H1 (cell line): ENCODE measurements at regions not wholly inside any gene's neighbourhood (a gene's known extent, or its start where the extent isn't known, plus 50 kb on each side); places are given as distances from the start of the nearest gene placed in this dataset.

Experiments used
- CTCF ChIA-PET: fragments of 300-600 bp; sonication (Branson Sonifier 250); formaldehyde crosslinking; loops from one replicate; lab custom pipeline; 2021; ENCODE audit not compliant: partially characterized antibody; lab: Charles Lee
- POLR2A ChIA-PET: fragments of 300-600 bp; sonication (Branson Sonifier 250); formaldehyde crosslinking; loops from one replicate; lab custom pipeline; 2021; ENCODE audit warnings: inconsistent platforms; ENCODE audit not compliant: partially characterized antibody; lab: Charles Lee
- DNase-seq, 2 experiments: peaks; one replicate each; pipeline versions ENCODE4 v3.0.0 to v3.0.0-alpha.2; 2010 to 2022; ENCODE audit warnings: low spot score in 2 of 2, low read depth in 1 of 2, mixed read lengths in 1 of 2
- FAIRE-seq: peaks from 2 replicates; lab custom pipeline; 2011; peaks lifted over from hg19 to GRCh38; lab: Jason Lieb, UNC
- H2AFZ ChIP-seq: 2 replicates; pipeline ENCODE4 v1.8.1; 2012; ENCODE audit warnings: low read length, inconsistent platforms
- H2AK5ac ChIP-seq: 2 replicates; pipeline ENCODE4 v1.6.1; 2013; ENCODE audit warnings: low read depth, low read length
- H2BK120ac ChIP-seq: replicated peaks from 2 replicates; pipeline ENCODE3; 2013; ENCODE audit warnings: low read depth, low read length, inconsistent platforms
- H2BK12ac ChIP-seq: 2 replicates; pipeline ENCODE4 v1.6.1; 2013; ENCODE audit warnings: low read depth, low read length
- H2BK15ac ChIP-seq: 2 replicates; pipeline ENCODE4 v1.6.1; 2013; ENCODE audit warnings: low read length
- H2BK20ac ChIP-seq: 2 replicates; pipeline ENCODE4 v1.6.1; 2013; ENCODE audit warnings: low read length
- H2BK5ac ChIP-seq: 2 replicates; pipeline ENCODE4 v1.6.1; 2013; ENCODE audit warnings: low read depth, low read length
- H3K14ac ChIP-seq: 2 replicates; pipeline ENCODE4 v1.6.1; 2013; ENCODE audit warnings: inconsistent platforms; ENCODE audit not compliant: insufficient read length
- H3K18ac ChIP-seq: 2 replicates; pipeline ENCODE4 v1.6.1; 2013; ENCODE audit warnings: low read length; ENCODE audit errors: extremely low read depth
- H3K23ac ChIP-seq: 2 replicates; pipeline ENCODE4 v1.6.1; 2013; ENCODE audit warnings: inconsistent platforms; ENCODE audit not compliant: insufficient read length
- H3K23me2 ChIP-seq: 2 replicates; pipeline ENCODE4 v1.6.1; 2013; ENCODE audit warnings: low read depth, low read length
- H3K27ac ChIP-seq: 2 replicates; pipeline ENCODE4 v1.6.1; 2011; ENCODE audit warnings: low read depth, low read length, inconsistent platforms
- H3K27me3 ChIP-seq, 4 experiments: replicated peaks in 1 of 4; 1 replicate in 1 of 4; 2 replicates in 3 of 4; pipeline versions ENCODE4 v1.6.1 to v1.8.1; 2011 to 2013; ENCODE audit warnings: low read length in 3 of 4, mild to moderate bottlenecking in 3 of 4, inconsistent platforms in 2 of 4, mixed read lengths in 2 of 4, moderate library complexity in 1 of 4; ENCODE audit not compliant: control insufficient read depth in 3 of 4, insufficient read depth in 3 of 4; ENCODE audit errors: extremely low read depth in 1 of 4
- H3K36me3 ChIP-seq, 4 experiments: 2 replicates each; pipeline versions ENCODE4 v1.6.1 to v1.8.1; 2011 to 2013; ENCODE audit warnings: mild to moderate bottlenecking in 4 of 4, low read length in 3 of 4, moderate library complexity in 2 of 4, control low read depth in 1 of 4, inconsistent platforms in 1 of 4; ENCODE audit not compliant: insufficient read depth in 4 of 4, control insufficient read depth in 2 of 4
- H3K4ac ChIP-seq: replicated peaks from 2 replicates; pipeline ENCODE3; 2013; ENCODE audit warnings: low read length, low read depth, mixed read lengths, inconsistent platforms; ENCODE audit not compliant: insufficient read length
- H3K4me1 ChIP-seq, 4 experiments: replicated peaks in 1 of 4; 1 replicate in 1 of 4; 2 replicates in 3 of 4; pipeline versions ENCODE4 v1.6.1 to v1.8.1; 2011 to 2013; ENCODE audit warnings: low read length in 3 of 4, inconsistent platforms in 2 of 4, mixed read lengths in 1 of 4; ENCODE audit not compliant: insufficient read depth in 4 of 4, control insufficient read depth in 3 of 4
- H3K4me2 ChIP-seq, 2 experiments: 2 replicates each; pipeline versions ENCODE4 v1.6.1 to v1.8.1; 2011 to 2013; ENCODE audit warnings: low read depth in 2 of 2, low read length in 2 of 2, control low read depth in 1 of 2, inconsistent platforms in 1 of 2, mild to moderate bottlenecking in 1 of 2; ENCODE audit not compliant: insufficient read depth in 1 of 2
- H3K4me3 ChIP-seq, 4 experiments: fragments of 200-600, 300-600 bp in 1 of 4; sonication (generic), shearing (Covaris generic), sonication (Bioruptor Twin) in 1 of 4; 2 replicates each; pipeline versions ENCODE4 v1.5.1 to v1.8.1; 2011 to 2016; ENCODE audit warnings: low read length in 4 of 4, low read depth in 3 of 4, control low read depth in 2 of 4, inconsistent platforms in 2 of 4, mild to moderate bottlenecking in 2 of 4, mixed read lengths in 1 of 4, moderate library complexity in 1 of 4; ENCODE audit not compliant: insufficient read depth in 2 of 4; ENCODE audit errors: extremely low read depth in 1 of 4
- H3K56ac ChIP-seq: replicated peaks from 2 replicates; pipeline ENCODE3; 2013; ENCODE audit warnings: low read depth, mild to moderate bottlenecking, mixed read lengths, low read length, inconsistent platforms; ENCODE audit not compliant: insufficient read length
- H3K79me1 ChIP-seq: 2 replicates; pipeline ENCODE4 v1.6.1; 2013; ENCODE audit warnings: low read depth, low read length, control low read depth
- H3K79me2 ChIP-seq, 2 experiments: 2 replicates each; pipeline versions ENCODE4 v1.6.1 to v1.8.1; 2012 to 2013; ENCODE audit warnings: low read length in 2 of 2, mild to moderate bottlenecking in 2 of 2, inconsistent platforms in 1 of 2; ENCODE audit not compliant: insufficient read depth in 2 of 2, control insufficient read depth in 1 of 2
- H3K9ac ChIP-seq, 4 experiments: replicated peaks in 1 of 4; 1 replicate in 1 of 4; 2 replicates in 3 of 4; pipeline versions ENCODE4 v1.6.1 to v1.8.1; 2011 to 2013; ENCODE audit warnings: low read depth in 3 of 4, low read length in 3 of 4, control low read depth in 2 of 4, mild to moderate bottlenecking in 2 of 4, moderate library complexity in 2 of 4, inconsistent platforms in 1 of 4; ENCODE audit errors: extremely low read depth in 1 of 4
- H3K9me3 ChIP-seq, 2 experiments: 2 replicates each; pipeline versions ENCODE4 v1.6.1 to v1.8.1; 2012 to 2013; ENCODE audit warnings: mild to moderate bottlenecking in 2 of 2, moderate library complexity in 2 of 2, control low read depth in 1 of 2, inconsistent platforms in 1 of 2, low read depth in 1 of 2, low read length in 1 of 2, mixed read lengths in 1 of 2; ENCODE audit not compliant: insufficient read depth in 2 of 2
- H4K20me1 ChIP-seq, 2 experiments: replicated peaks in 1 of 2; 2 replicates each; pipeline versions ENCODE3 to v1.8.1; 2011 to 2013; ENCODE audit warnings: inconsistent platforms in 2 of 2, low read length in 2 of 2, mild to moderate bottlenecking in 1 of 2; ENCODE audit not compliant: insufficient read depth in 2 of 2, control insufficient read depth in 1 of 2
- H4K5ac ChIP-seq: 2 replicates; pipeline ENCODE4 v1.6.1; 2013; ENCODE audit warnings: low read length, low read depth, mixed read lengths, inconsistent platforms; ENCODE audit not compliant: insufficient read length
- H4K8ac ChIP-seq: 2 replicates; pipeline ENCODE4 v1.8.0; 2013; ENCODE audit warnings: mild to moderate bottlenecking, moderate library complexity, low read length, inconsistent platforms; ENCODE audit not compliant: insufficient read depth; ENCODE audit errors: extremely low read depth
- H4K91ac ChIP-seq: replicated peaks from 2 replicates; pipeline ENCODE3; 2013; ENCODE audit warnings: low read length, mixed read lengths, inconsistent platforms; ENCODE audit not compliant: insufficient read length
- EZH2 ChIP-seq: fragments of 200-600 bp; sonication (generic); IDR thresholded peaks from 2 replicates; pipeline ENCODE4 v1.7.1; 2012; ENCODE audit warnings: low read depth, mild to moderate bottlenecking, moderate library complexity, low read length, inconsistent platforms; ENCODE audit not compliant: severe bottlenecking
- GTF2F1 ChIP-seq: IDR thresholded peaks from 2 replicates; pipeline ENCODE4 v1.6.1; 2012; ENCODE audit warnings: low read depth, low read length, improper control_type of control experiment, borderline replicate concordance
- HDAC2 ChIP-seq, 2 experiments: fragments of 300-600 bp in 1 of 2; sonication (generic) in 1 of 2; IDR thresholded peaks; 2 replicates each; pipeline ENCODE4 v1.6.1; 2011 to 2012; ENCODE audit warnings: low read depth in 2 of 2, low read length in 2 of 2, mild to moderate bottlenecking in 2 of 2, moderate library complexity in 2 of 2, borderline replicate concordance in 1 of 2, inconsistent platforms in 1 of 2
- JUND ChIP-seq: IDR thresholded peaks from 2 replicates; pipeline ENCODE4 v1.6.1; 2011; ENCODE audit warnings: mild to moderate bottlenecking, improper control_type of control experiment, low read length
- KDM4A ChIP-seq: IDR thresholded peaks from one replicate; pipeline ENCODE4 v1.7.1; 2012; ENCODE audit warnings: low read depth, mild to moderate bottlenecking, moderate library complexity, low read length, inconsistent platforms; ENCODE audit not compliant: severe bottlenecking
- KDM5A ChIP-seq: fragments of 200-600 bp; IDR thresholded peaks from 2 replicates; pipeline ENCODE4 v1.7.1; 2012; ENCODE audit warnings: mild to moderate bottlenecking, low read length, inconsistent platforms, mixed read lengths
- MAX ChIP-seq: IDR thresholded peaks from 2 replicates; pipeline ENCODE4 v1.6.1; 2012; ENCODE audit warnings: inconsistent platforms
- POLR2AphosphoS5 ChIP-seq: IDR thresholded peaks from 2 replicates; pipeline ENCODE4 v1.6.1; 2011; ENCODE audit warnings: low read depth, low read length
- TAF1 ChIP-seq: IDR thresholded peaks from 2 replicates; pipeline ENCODE4 v1.6.1; 2011; ENCODE audit warnings: mild to moderate bottlenecking, low read depth, low read length

GRCh38 chr4:137212601-137213000 is 319.7 kb downstream of the PCDH18 start:
- H3K36me3 ChIP-seq: no peaks in the 10 kb centered on the region
- H4K8ac ChIP-seq: no peak overlapping the region
- H2BK12ac ChIP-seq: no peak overlapping the region
- no peaks in the 10 kb centered on the region for H3K27me3 ChIP-seq
- no peak overlapping the region for H2BK15ac ChIP-seq
- no peaks in the 10 kb centered on the region for H3K79me1 ChIP-seq
- no peak overlapping the region for H4K5ac ChIP-seq
- H2AK5ac ChIP-seq: no peak overlapping the region
- ChIA-PET CTCF (no interaction called here), POLR2A (no interaction called here)
- H4K20me1 ChIP-seq: no peaks in the 10 kb centered on the region
- no peak overlapping the region for H3K18ac ChIP-seq
- no peak overlapping the region for H3K4ac ChIP-seq
- H2BK5ac ChIP-seq: no peak overlapping the region
- H3K27ac ChIP-seq: no peak overlapping the region
- FAIRE-seq: no peak
- H3K4me1 ChIP-seq: no peaks in the 10 kb centered on the region
- no peak overlapping the region for H2BK120ac ChIP-seq
- no peak overlapping the region for H3K14ac ChIP-seq
- H4K91ac ChIP-seq: no peak overlapping the region
- H3K79me2 ChIP-seq: no peaks in the 10 kb centered on the region
- no peak overlapping the region for H3K23ac ChIP-seq
- no peak overlapping the region for H2AFZ ChIP-seq
- H2BK20ac ChIP-seq: no peak overlapping the region
- no peak for TF ChIP-seq GTF2F1
- TF ChIP-seq TAF1: no peak
- TF ChIP-seq KDM5A: no peak
- TF ChIP-seq JUND: no peak
- no peak for TF ChIP-seq HDAC2 (IDR thresholded peaks at IDR 0.05; ENCODE audit: borderline replicate concordance in 1 of 2, low read depth in 2 of 2, low read length in 2 of 2)
- TF ChIP-seq POLR2AphosphoS5: no peak
- no peak for TF ChIP-seq KDM4A
- TF ChIP-seq EZH2: no peak
- TF ChIP-seq MAX: no peak
- no peaks in the 10 kb centered on the region for H3K9me3 ChIP-seq
- H3K4me2 ChIP-seq: no peak overlapping the region
- no peak overlapping the region for H3K4me3 ChIP-seq
- H3K9ac ChIP-seq: no peak overlapping the region
- no peak for DNase-seq
- H3K56ac ChIP-seq: no peak overlapping the region
- H3K23me2 ChIP-seq: no peaks in the 10 kb centered on the region
